GM21723 (cell line): ENCODE measurements at regions not wholly inside any gene's neighbourhood (a gene's known extent, or its start where the extent isn't known, plus 50 kb on each side); places are given as distances from the start of the nearest gene placed in this dataset.

ENCODE experiments used
- ATAC-seq: cut with Tn5 transposase; IDR thresholded peaks from one replicate; pipeline ENCODE4 v1.9.1; 2021; ENCODE audit warnings: mild to moderate bottlenecking, moderate library complexity; ENCODE audit not compliant: unreplicated experiment

DNA sequence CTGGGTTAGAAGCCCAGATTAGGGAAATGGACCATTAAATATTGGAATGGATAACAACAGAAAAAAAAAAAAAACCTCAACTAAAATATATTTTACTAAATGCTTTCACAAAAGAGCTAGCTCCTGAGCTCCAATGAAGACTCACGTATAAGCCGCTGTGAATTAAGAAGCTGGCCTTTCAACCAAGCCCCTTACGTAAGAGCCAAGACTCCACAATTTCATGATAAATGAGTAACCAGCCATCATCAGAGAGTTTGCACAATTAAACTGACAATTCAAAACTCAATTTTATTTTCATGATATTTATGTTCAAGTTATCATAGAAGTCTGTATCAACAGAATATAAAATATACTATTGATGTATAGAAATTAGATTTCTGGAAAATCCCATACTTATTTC lies 70.7 kb upstream of the HNRNPA3 start:
- no peak for ATAC-seq

DNA sequence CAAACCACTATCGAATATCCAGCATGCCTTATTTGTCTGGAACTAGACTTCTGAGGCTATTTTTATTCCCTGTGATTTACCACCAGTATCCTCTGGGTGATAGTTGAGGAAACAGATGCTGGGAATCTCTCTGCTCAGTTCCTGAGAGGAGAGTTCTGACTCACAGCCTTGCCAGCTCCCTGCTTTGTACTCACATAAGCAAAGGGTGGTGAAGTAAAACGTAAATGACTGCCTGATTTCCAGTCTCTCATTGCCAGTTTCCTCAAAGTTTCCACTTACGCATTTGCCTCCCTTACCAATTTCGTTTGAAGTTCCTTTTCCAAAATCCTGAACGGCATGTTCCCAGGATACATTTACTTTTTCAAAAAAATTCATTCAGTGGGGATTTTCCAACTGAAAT lies 69.2 kb upstream of the HNRNPA3 start:
- no peak for ATAC-seq

GRCh38 chr2:177147093-177147694 lies 65.4 kb upstream of the HNRNPA3 start:
- ATAC-seq, result peak; percentile 57

GRCh38 chr2:177147834-177148445 lies 64.7 kb upstream of the HNRNPA3 start:
- ATAC-seq, result no peak

DNA sequence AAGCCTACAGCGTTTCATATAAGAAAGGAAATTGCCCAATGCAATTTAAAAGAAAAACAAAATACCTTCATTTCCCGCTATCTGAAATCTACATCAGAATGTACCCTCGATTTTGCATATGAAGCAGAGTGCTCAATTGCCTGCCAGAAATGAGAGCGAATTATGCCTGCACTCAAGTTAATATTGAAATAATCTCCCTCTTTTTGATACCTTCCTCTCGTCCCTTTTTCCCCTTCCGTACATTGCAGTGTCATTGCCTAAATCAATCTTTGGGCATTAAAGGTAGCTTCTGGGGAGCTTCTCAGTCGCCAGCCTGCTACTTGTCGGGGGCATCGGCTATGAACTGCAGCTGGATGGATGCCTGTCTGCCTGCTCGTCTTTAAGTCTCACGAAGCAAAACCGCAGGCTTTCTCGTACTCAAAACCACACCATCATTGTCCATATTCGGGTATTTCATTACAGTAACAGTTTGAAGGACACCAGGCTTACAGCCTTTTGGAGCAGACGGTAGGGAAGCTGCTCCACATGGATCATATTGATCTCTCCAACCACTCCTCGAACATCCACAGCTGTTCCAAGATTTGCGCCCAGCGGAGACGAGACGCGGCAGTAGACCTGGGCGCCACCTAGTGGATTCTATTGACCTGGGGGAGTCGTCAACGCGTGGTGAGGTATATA lies 64.0 kb upstream of the HNRNPA3 start:
- ATAC-seq, result peak; percentile 89

DNA sequence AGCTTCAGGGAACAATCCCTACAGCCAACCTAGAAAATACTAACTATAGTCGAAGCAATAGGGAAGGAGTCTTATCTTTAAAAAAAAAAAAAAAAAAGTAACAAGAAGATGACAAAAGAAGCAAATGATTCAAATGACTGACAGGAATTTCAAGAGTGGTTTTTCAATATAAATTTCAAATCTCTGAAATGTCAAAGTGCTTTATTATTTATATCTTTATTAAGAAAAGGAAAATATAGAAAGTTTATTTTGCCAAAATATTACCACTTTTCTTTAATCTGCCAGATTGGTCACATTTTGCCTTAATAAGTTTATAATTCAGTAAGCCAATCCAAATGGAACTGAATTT lies 63.5 kb upstream of the HNRNPA3 start:
- no peak for ATAC-seq

DNA sequence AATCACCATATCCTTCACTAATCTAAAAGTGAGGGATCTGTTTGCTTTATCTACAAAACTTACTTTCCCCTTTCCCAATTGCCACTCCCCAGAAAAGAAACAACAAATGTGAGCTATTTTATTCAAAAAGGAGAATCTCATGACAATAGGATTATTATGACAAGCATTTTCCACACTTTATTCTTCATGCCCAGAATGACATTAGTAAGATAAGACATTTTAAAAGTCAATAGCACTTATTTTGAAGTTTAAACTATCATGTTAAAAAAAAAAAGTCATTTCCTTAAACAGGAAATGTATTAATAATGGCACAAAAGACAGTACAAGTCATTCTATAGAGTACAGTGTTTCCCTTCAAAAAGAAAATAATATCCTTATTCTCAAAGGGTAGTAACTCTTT lies 58.8 kb upstream of the HNRNPA3 start:
- ATAC-seq, result no peak

- ATAC-seq, result no peak
Measured at GRCh38 chr2:177154809-177155208, 57.8 kb upstream of the HNRNPA3 start.

GRCh38 chr2:177155631-177156030 lies 57.0 kb upstream of the HNRNPA3 start:
- no peak for ATAC-seq

GRCh38 chr2:177161741-177162460 lies 50.7 kb upstream of the HNRNPA3 start:
- ATAC-seq, result no peak
